ENCODE measurements at regions not wholly inside any gene's neighbourhood (a gene's known extent, or its start where the extent isn't known, plus 50 kb on each side); places are given as distances from the start of the nearest gene placed in this dataset.

DNA sequence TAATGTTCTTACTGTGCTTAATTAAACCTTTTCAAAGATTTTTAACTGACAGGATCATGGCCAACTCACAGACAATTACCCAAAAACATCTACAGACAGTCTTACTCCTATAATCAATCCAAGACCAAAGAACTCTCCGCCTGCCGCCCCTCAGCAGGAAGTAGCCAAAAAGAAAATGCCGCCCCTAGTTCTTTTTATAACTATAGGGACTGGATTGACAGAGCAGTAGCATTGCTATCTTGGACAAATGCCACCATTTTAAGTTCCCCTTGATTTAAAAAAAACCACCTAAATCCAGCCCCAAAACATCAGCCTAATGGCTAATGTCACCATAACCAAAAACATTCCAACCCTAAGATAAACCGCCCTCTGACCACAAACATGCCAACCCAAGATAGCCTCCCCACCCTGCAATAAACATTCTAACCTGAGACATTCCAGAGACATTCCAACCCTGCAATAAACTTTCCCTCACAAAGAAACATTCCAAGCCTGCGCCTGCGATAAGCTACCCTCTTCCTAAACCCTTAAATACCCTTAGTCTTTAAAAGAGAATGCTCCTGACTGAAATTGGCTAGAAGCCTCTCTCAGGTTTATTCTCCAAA, 77.0 kb downstream of the COQ2 start:
- H3K36me3 ChIP-seq (ENCODE audit: insufficient read depth in 1 of 2, low read depth in 1 of 2): no peaks in the 10 kb centered on the region
- WGBS, 3 donors: 60 to 72% (median 60%) methylated on average over 6 of the region's 6 CpGs

DNA sequence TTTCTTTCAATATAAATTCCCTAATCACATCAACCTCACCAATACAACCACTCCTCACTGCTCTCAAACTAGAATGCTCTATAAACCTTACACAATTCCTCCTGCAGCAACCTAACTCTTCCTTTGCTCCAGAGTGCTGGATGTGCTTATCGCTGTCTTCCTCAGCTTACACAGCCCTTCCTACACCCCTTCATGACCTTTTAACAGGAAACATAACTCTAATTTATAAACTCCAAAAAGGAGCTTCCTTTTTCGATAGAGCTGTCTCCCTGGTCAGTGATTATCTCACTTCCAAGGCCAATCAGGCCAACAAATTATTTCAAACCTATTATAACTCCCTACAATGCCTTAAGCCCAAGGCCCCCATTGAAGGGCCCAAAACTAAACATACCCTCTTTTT, 78.8 kb downstream of the COQ2 start:
- no peak for DNase-seq
- H3K36me3 ChIP-seq (ENCODE audit: insufficient read depth in 1 of 2, low read depth in 1 of 2): no peaks in the 10 kb centered on the region

More for the DNA sequence above, 77.0 kb downstream of the COQ2 start:
- H3K4me1 ChIP-seq: no peaks in the 10 kb centered on the region
- TF ChIP-seq CTCF (IDR thresholded peaks at IDR 0.05): no peak
- no peaks in the 10 kb centered on the region for H3K9me3 ChIP-seq
- DNase-seq (no peak), ATAC-seq (no peak)
- H3K4me3 ChIP-seq: no peak overlapping the region
- intact Hi-C loops (cut with DNase I): no loop called here
- no peaks in the 10 kb centered on the region for H3K27me3 ChIP-seq (ENCODE audit: insufficient read depth in 3 of 3, low read length in 2 of 3)
- H3K27ac ChIP-seq: no peak overlapping the region

GRCh38 chr4:83204731-83205130, 79.9 kb downstream of the COQ2 start:
- H3K4me1 ChIP-seq: no peaks in the 10 kb centered on the region
- ATAC-seq (no peak), DNase-seq (no peak)
- no peak overlapping the region for H3K4me3 ChIP-seq
- WGBS, 3 donors: 27 to 41% (median 27%) methylated on average over 3 of the region's 3 CpGs
- H3K27me3 ChIP-seq (ENCODE audit: insufficient read depth in 3 of 3, low read length in 2 of 3): no peaks in the 10 kb centered on the region
- intact Hi-C loops (cut with DNase I): no loop called here
- no peak for TF ChIP-seq CTCF (IDR thresholded peaks at IDR 0.05)
- H3K27ac ChIP-seq: no peak overlapping the region
- no peaks in the 10 kb centered on the region for H3K36me3 ChIP-seq (ENCODE audit: insufficient read depth in 1 of 2, low read depth in 1 of 2)
- H3K9me3 ChIP-seq: no peaks in the 10 kb centered on the region

More for the DNA sequence above, 78.8 kb downstream of the COQ2 start:
- Histone ChIP-seq H3K27ac (no peak overlapping the region), H3K4me1 (no peaks in the 10 kb centered on the region), H3K9me3 (no peaks in the 10 kb centered on the region), H3K27me3 (ENCODE audit: insufficient read depth in 3 of 3, low read length in 2 of 3) (no peaks in the 10 kb centered on the region), H3K4me3 (no peak overlapping the region)
- intact Hi-C loops (cut with DNase I): no loop called here
- WGBS, 3 donors: 32 to 36% (median 33%) methylated on average over 2 of the region's 2 CpGs
- ATAC-seq: no peak
- no peak for TF ChIP-seq CTCF (IDR thresholded peaks at IDR 0.05)

DNA sequence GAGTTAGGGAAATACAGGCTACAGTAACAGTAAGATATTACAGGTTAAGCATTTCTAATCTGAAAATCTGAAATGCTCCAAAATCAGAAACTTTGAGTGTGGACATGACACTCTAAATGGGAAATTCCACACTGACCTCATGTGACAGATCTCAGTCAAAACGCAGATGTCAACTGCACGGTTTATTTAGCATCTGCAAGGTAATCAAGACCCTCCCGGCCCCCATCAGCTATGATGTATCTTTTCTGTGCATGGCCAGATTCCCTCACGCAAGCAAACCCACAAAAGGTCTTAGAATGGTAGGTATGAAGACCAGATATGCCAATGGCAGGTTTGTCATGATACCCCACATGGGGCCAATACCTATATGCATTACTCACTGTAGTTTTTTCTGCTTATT, 82.8 kb downstream of the COQ2 start:
- no peak for TF ChIP-seq CTCF (IDR thresholded peaks at IDR 0.05)
- Histone ChIP-seq H3K27me3 (ENCODE audit: insufficient read depth in 3 of 3, low read length in 2 of 3) (no peaks in the 10 kb centered on the region), H3K4me1 (no peaks in the 10 kb centered on the region), H3K27ac (no peak overlapping the region), H3K36me3 (ENCODE audit: insufficient read depth in 1 of 2, low read depth in 1 of 2) (no peaks in the 10 kb centered on the region), H3K9me3 (no peaks in the 10 kb centered on the region), H3K4me3 (no peak overlapping the region)
- intact Hi-C loops (cut with DNase I): no loop called here
- DNase-seq (no peak), ATAC-seq (no peak)
- WGBS, 3 donors: 82 to 87% (median 87%) methylated on average over 4 of the region's 4 CpGs

Measured in psoas muscle (tissue), 7 donors.